HUDEP-2 (cell line): ENCODE measurements at regions not wholly inside any gene's neighbourhood (a gene's known extent, or its start where the extent isn't known, plus 50 kb on each side); places are given as distances from the start of the nearest gene placed in this dataset.

Experiments
- DNase-seq, 76 experiments: peaks; one replicate each; lab custom pipeline; 2025; ENCODE audit not compliant: unreplicated experiment in 76 of 76; lab: John Stamatoyannopoulos, UW

DNA sequence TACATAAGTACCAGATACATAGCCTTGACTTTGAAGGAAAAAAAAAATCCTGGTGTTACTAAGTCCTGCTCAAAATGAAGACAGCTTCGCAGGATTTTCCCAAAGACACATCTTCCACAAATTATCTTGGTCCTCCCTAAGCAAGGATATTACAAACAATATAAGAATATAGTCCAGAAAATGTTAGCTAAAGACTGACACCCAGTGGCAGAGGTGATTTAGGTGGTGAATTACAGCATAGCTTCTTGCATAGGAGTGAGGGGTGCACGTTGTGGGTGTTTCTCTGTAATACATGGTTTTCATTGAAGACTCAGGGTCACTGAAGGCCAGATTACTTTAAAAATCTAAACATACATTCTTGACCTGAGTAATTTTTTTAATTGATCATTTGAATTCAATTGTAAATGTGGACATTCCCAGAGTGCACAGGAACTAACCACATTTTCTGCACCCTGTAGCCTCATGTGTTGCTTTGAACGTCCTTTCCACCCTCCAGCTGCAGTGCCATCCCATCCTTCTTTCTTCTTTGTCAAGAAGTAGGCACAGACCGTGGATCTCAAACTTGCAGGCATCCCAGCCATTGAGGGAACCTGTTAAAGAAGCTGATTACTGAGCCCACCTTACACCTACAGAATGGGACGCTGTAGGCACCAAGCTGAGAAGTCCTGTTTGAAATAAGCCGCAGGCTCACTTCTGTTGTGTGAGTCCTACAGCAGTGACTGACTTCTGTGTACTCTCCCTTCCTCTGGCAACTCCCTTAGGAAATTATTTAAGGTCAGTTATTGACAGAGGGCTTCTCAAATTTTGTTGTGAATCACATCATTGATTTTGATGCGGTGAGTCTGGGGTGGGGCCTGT is 102.6 kb downstream of the PERP start:
- peak in 6 of 76 experiments; percentile 2 to 29 (median 12) for DNase-seq

DNA sequence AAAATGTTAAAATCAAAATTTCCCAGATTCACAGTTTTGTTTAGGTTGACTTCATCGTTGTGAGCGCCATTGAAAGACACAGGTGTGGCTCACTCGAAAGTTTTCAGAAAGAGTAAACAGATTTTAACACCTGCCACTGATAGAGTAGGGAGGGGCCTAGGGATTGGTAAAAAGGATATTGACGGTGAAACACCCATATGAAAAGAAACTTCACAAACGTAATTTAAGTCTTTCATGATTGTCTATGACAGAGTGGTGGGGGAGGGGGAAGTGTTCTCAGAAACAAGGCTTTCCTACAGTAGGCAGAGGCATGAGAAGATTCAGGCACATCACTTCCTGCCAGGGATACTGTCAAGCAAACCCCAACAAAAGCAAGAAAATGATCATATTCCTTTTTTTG is 101.4 kb downstream of the PERP start:
- DNase-seq: no peak

DNA sequence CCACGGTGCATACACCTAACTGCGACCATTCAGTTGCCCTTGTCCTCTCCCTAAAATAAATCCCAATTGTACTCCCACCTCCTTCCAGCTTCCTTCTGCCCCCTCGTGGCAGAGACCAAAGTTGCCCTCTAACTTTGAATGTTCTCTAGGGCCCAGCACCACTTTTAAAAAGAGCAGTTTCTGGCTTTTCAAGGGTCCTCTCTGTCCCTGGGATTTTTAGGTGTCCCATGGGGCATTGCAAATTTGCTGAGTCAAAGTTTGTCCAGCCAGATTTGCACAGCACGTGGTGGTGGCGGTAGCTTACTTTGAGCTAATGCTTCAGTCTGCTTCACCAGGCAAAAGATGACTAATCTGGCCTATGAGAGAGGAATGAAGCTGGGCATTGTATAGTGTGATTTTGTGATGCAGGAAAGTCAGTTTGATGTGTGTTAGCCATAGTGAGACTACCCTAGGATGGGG is 100.2 kb downstream of the PERP start:
- peak in 19 of 76 experiments; percentile 3 to 52 (median 17) for DNase-seq

DNA sequence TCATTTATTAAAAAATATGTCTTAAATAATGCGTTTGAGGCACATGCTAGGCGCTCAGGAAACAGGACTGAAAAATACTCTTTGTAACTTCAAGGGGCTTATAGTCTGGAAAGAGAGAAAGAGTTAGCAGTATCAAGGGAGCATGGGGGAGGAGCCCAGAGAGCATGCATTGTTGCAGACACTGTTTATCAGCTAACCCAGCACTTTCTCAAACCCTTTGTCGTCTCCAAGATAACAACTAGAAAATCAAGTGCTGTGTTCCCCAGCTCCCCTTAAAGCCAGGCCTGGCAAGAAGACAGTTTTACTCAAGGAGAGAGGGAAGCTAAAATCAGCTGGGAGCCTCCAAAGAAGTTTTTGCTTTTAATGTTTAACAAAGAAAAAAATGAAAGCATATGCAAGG is 98.4 kb downstream of the PERP start:
- peak in 31 of 76 experiments; percentile 4 to 64 (median 29) for DNase-seq

DNA sequence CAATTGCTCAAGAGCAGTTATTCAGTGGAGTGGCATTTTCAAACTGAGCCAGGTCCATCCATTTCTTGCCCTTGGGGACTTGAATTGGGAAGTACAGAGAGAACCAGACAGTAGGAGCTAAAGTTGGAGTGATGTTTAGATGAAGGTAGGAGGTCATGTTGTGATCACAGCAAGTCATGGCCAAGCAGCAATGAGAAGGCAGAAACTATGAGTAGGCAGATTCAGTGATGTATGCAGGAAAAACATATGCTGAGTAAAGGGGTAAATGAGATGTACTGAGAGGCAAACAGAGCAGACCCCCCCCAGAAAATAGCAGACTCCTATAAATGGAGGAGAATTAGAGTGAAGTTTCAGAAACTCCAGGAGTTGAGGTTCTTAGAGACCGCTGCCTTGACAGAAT is 95.8 kb downstream of the PERP start:
- no peak for DNase-seq

DNA sequence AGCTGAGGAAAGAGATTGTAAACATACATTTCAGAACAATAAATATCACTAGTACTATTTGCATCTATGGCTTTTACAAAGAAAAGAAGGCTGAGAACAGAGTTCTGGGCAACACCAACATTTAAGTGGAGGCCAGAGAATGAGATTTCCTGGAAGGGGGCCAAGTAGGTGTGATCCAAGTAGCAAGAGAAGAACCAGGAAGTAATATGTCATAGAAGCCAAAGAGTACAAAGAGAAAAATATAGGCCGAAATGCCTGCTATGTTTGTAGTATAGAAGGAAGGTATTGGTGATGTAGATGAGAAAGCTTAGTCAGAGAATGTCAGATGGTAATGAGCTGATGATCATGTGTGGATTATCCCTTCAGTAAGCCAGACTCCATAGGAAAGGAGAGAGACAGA is 94.5 kb downstream of the PERP start:
- DNase-seq: no peak

DNA sequence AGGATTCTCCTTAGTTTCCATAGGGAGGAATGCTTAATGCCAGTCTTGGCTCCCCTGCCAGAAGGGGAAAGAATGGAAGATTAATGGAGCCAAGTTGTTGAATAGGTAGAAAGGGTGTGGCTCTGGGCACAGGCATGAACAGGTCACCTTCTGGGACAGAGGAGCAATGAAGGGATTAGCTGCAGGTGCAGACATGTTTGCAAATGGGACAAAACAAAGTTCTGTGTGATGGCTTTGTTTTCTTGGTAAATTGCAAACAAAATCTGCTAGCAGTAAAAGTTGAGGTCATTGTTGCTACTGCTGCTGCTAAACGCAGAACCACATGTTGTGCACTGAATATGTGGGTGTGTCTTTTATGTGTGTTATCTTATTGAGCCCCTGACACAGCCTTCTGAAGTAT is 93.3 kb downstream of the PERP start:
- DNase-seq: no peak

DNA sequence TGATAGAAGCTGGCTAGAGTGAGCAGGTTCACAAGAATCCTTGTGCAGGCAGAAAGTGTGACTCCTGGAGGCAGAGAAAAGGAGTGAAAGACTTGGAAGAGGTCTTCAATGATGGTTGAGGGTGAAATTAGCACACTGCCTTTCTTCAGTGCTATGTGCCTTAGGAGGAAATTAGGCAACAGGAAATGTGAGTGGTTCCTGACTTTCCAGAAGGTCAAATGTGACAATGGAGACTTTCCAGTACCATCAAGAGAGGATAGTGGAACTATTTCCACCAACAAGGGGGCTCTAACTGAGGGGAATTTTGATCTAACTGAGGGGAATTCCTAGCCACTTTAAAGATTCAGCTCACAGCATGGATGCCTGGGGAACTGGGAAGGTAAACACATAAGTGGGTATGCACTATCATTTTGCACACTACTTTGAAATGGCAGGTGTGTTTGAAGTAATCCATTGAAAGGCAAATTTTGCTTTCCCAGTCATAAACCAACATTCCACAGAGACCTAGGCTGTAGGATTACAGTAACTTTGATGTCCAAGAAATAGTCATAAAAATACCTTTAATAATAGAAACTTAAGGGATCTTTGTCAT is 90.0 kb downstream of the PERP start:
- no peak for DNase-seq

DNA sequence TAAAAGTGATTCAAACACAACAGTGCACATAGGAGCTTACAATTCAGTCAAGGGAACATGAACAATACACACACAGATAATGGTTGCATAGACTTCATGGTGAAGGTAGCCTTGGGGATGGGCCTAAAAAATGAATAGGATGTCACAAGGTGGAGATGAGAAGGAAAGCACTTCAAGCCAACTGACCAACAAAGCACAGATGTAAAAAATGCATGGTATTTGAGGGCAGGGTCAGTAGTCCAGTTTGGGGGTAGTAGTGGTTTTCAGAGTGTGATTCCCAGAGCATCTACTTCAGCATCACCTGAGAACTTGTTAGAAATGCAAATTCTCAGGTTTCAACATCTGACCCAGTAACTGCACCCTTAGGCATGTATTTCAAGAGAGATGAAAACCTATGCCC is 88.9 kb downstream of the PERP start:
- no peak for DNase-seq

DNA sequence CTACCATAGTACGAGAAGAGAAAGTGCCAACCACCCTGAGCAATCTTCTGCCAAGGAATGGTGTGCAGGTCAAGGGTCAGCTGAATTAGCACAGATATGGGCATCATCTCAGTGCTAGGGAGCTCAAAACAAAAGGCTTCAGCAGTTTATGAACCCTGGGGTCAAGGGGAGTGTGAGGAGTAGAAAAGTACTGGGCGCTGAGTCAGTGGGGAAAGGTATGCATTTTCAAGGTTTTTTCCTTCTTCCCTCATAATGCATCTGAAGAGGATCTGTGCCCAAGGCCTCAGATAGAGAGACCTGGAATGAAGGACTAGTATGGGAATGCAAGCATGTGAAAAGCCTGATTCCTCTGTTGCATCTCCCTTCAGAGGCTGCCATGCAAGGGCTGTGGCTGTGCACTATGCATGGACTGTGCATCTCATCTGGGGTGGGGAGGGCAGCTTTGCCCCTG is 81.7 kb downstream of the PERP start:
- no peak for DNase-seq

DNA sequence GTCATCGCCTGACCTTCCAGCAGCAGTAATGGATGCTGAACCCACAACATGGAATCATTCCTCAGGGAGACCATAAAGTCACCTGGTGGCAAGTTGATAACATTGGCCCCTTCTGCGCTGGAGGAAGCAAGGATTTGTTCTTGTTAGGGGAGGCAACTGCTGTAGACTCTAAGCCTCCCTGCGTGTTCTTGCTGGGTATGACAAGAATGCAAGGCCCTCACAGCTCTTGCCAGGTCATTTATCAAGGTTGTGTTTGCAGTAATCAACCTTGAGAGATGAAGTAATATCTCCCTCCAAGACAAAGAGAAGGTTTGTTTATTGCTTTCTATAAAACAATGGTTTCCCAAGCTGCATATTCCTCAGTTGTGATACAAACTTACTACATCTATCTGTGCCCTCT is 80.9 kb downstream of the PERP start:
- no peak for DNase-seq

DNA sequence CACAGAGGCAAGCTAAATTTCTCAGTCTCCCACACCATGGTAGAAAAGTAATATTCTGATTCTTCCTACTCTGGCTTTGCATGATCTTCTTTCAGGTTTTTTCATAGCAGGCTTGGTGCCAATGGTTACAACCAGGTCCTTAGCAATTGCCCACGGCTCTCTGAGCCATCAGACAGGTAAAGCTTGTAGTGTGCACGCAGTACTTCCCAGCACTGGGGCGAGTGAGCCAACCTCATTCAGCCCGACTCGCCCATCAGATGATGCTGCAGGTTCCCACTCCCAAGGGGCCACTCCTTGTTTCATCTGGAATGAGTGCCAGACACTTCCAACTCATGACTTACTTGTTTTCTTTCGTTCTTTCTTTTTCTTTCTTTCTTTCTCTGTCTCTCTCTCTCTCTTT is 78.3 kb downstream of the PERP start:
- no peak for DNase-seq

DNA sequence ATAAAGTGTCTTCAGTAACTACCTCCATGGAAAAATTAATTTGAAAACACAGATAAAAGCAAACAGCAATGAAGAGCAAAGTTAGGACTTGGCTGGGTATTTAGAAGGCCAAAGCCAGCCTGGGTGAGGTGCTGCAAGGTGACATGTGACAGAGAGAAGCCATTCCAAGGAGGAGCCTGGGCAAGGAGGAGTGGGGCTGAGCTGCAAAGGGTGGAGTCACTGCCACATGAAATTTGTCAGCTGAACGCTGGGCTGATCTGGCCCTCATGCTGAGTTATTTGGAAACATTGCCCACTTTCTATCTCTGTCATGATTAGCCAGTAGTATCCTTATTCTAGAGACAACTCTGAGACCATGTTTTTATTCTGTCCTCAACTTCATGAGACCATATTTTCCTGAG is 76.3 kb downstream of the PERP start:
- peak in 3 of 76 experiments; percentile 17 to 19 (median 18) for DNase-seq

DNA sequence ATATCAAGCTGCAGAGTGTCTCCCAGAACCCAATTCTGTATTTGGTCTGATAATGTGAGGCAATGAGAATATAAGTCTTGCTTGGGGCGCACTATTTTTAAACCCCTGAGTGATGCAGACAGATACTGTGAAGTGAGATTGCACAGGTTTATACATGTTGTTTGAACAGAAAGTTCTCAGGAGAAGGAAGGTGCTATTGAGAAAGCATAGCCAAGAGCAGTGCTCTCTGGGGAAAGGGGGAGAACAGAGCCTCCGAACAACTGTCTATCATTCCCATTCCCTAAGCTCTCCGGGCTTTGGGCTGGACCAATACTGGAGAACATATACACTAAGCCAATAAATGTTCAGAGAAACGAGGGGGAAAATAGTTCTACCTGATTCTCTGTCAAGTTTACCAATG is 75.8 kb downstream of the PERP start:
- no peak for DNase-seq

DNA sequence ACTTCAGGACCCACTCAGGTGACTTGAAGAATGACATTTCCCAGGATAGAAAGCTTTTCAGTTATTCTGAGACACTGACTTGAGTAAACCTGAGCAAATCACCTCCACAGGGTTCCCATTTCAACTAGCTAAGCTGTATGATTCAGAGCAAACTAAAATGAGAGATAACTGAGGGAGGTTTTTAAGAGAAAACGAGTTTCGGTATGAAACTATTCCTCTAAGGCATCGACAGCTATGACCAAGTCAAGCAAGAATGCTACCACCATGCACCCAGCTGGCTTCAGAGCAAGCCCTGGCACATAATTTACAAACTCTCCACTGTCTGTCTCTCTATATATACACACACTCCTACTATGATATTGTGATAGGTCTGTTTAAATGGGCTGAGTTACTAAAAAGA is 75.4 kb downstream of the PERP start:
- no peak for DNase-seq

DNA sequence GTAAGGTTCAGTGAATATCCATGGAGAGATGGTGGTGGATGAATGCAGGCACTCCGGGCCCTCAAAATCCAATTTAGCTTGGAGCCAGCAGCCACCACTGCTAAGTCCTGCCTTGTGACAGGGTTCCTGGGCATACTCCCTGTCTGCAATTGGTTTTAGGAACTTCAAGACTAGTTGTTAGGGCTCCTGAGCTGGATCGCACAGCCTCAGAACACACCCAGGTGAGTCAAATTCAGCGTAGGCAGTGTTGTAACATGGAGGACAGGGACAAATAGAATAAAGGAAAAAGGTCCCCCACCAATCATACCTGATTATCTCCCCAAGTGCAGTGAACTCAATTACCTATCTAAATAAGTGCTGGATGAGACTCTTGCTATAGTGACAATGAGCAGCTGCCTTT is 74.6 kb downstream of the PERP start:
- no peak for DNase-seq

DNA sequence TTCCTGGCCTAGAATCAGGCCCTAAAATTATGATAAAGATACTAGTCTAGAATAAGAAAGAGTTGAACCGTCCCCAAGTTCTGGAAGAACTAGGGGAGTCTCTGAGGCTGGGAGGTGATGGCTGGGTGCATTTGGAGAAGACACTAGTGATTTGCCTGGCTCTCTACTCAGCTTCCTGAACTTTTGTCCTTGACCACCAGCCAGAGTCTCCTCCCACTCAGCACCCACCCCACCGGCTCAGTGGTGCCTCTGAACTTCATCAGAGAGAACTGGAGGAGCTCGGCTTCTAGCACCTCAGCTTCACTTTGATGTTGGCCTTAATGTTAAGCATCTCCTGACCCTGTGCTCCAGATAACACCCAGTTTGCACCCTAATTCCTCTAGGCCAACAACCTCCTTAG is 73.0 kb downstream of the PERP start:
- no peak for DNase-seq

DNA sequence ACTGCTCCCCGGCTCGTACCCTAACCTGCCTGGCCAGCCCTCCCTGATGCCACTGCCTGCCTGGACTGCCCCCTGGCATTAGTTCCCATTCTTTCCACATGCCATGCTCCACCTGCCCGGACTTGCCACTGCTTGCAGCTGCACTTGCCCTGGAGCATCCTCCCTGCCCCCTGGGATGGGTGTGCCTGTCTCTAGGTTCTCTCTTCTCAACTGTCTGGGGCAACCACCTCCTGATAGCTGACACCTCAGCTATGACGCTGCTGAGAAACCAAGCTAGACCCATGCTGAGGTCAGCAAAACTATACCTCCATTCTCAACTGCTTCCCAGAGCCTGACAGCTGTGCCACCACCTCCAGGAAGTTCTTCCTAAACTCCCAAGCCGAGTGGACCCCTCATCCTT is 72.1 kb downstream of the PERP start:
- DNase-seq: no peak

DNA sequence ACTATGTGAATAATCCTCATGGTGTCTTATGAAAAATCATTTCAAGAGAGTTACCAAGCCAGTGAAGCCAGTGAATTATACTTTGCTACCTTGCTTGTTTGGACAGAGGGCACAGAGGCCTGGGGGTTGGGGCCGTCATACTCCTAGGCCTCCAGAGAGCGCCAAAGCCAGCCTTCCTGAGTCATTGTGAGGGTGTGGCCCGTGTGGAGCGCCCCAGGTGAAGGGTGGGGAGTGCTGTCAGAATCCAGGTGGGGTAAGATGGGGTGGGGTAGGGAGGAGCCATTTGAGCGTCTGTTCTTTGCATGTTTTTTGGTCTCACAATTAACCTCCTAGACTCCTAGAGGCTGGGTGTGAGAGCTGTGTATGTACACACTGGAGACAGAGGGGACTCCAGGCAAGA is 71.1 kb downstream of the PERP start:
- DNase-seq: no peak

DNA sequence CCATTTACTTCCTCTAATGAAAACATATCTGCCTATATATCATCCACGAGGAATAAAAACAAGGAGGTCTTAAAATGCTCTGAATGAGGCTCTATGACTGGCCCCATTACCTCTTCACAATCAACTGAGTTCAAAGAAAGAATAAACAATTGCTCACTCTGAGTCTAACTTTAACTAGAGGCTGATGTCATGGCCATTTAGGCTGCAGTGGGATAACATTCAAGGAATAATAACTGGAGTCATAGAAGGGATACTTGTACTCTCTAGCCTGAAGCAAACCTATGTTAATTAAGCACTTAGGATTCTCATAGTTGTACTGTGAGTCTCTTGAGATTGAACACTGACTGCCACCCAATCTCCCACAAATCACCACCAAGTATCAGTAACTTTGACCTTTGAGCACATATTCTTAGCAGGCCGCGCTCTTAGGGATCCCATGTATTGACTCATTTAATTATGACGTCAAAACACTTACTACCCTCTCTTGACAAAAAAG is 70.2 kb downstream of the PERP start:
- no peak for DNase-seq

DNA sequence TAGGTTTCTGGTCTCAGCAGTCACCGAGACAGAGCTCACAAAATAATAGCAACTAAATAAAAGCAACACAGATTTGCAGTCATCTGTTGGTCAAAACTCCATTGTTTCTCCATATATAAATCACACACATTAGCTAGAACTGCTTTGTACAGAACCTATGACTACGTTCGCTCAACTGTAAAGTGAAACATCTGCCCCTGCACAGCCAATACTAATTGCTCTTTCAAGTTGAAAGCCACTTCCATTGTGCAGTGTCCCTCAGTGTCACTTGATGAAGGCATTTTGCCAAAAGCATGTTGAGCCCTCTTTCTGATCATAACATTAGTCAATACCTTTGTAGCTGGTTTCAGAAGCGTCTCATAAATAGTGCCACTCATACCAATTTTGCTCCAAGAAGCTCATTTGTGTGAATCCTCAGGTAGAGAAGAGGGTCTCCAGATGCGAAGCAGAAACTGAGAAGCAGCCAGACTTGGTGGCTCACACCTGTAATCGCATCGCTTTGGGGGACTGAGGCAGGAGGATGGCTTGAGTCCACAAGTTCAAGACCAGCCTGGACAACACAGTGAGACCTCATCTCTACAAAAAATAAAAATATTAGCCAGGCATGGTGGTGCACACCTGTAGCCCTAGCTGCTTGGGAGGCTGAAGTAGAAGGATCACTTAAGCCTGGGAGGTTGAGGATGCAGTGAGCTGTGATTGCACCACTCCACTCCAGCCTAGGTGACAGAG is 68.9 kb downstream of the PERP start:
- no peak for DNase-seq
